RPMI8226 (cell line): ENCODE measurements at regions not wholly inside any gene's neighbourhood (a gene's known extent, or its start where the extent isn't known, plus 50 kb on each side); places are given as distances from the start of the nearest gene placed in this dataset.
A peak's percentile ranks its signal among the peaks of the same experiment; 100 is the strongest.

Experiments used
- DNase-seq: peaks from one replicate; pipeline ENCODE4 v3.0.0-alpha.2; 2015

GRCh38 chr1:94734963-94735901, 84.9 kb upstream of the SLC44A3 start:
- no peak for DNase-seq

DNA sequence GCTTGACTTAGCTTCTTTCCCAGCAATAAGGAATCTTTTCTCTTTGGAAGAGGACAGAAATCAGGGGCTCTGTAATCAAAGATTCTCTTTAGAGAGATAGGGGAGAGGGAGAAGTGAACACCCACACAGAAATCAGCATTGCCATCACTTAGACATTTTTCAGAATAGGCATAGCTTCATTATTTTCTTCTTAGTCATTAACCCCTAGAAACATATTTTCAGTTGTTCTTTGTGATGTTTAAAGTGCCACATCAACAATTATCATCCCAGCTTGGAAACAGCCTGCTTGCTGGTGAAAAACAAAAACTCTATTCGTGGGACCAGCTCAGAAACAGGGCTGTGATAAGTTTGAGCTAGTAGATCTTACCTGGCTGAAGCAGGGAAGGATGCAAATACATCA, 88.3 kb upstream of the SLC44A3 start:
- no peak for DNase-seq

GRCh38 chr1:94730450-94730849, 89.7 kb upstream of the SLC44A3 start:
- DNase-seq, result no peak

- no peak for DNase-seq
These were observed 90.9 kb upstream of the SLC44A3 start for GRCh38 chr1:94729267-94729666.

DNA sequence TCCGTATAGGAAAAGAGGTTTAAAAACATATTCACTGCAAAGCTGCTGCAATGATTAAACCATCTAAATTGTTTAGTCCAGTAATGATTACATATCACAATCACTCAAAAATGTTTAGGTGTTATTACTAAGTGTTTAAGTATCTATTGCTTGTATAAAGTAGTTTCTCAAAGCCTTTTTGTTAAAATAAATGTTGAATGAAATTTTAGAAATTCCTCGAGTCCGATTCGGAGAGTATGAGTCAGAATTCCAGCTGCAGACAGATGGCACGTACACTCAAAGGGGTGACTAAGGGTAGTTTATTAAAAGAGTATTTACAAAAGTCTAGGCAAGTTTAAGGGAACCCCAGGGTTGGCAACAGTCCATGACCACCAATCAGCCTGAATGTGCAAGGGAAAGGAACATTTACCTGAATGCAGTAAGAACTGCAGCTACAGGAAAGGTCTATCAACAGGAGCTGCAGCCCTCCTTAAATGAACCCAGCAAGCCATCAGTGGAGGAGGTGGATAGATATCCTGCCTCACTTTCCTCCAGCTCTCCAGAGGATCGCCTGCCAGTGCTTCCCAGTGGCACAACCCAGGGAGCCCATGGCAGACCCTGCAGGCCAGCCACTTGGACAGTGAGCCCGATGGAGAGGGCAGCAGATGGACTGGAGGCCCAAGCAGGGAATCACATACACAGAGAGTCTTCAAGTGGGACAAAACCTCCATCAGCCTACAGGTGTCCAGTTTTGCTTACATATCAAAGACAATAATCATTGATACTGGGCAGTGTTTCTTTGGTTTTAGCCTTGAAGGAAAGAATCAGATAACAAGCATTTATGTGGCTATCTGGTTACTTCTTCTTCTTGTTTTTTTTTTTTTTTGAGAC, 92.1 kb upstream of the SLC44A3 start:
- DNase-seq, result peak; percentile 10

DNA sequence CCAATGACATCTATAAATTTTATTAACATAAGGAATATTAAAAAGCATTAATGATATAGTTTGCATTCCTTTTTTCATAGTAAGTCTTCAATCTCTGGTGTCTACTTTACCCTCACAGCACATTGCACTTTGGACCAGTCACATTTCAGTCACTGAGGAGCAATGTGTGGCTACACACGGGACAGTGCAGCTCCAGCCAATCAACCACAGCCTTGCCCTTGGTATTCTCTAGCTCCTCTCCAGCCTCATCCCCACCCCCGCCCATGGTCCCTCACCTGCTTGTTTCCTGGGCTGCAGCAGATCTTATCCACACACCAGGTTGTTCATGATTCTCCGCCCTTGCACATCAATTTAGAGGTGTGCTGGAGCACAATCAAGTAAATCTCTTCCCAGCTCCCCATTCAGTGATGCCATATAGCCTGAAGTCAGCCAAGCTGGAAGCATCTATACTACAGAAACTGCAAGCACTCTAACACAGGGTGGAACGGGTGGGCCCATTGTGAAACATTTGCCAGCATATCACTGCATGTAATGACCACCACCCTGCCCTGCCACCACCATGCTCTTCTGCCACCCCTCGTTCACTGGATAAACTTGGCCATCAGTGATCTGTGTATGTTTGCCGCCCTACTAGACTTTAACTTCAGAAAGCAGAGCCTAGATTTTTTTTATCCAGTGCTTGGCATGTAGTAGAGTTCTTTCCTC, 93.0 kb upstream of the SLC44A3 start:
- DNase-seq, result no peak

GRCh38 chr1:94725566-94725965, 94.6 kb upstream of the SLC44A3 start:
- no peak for DNase-seq

GRCh38 chr1:94723894-94724293, 96.3 kb upstream of the SLC44A3 start:
- no peak for DNase-seq

DNA sequence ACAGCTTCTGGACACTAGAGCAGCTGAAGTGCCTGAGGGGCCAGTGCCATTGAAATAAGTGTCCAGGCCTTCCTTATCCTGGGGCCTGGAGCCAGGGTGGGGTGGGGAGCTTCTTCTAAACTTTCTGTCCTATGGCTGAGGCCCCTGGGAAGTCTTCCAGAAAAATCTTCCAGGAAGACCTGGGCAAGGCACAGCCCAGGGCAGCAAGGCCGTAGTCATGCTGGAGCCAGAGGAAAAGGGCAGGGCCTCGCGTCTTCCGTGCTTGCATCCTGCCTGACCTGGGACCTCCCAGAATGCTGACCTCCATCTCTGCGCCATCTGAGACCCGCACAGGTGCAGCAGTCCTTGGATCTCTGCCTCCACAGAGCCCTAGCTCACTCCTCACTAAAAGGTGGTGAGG, 96.7 kb upstream of the SLC44A3 start:
- no peak for DNase-seq

- DNase-seq, result no peak
These were observed 98.0 kb upstream of the SLC44A3 start for GRCh38 chr1:94722181-94722580.

- DNase-seq, result no peak
These were observed 98.9 kb upstream of the SLC44A3 start for GRCh38 chr1:94721240-94721639.

DNA sequence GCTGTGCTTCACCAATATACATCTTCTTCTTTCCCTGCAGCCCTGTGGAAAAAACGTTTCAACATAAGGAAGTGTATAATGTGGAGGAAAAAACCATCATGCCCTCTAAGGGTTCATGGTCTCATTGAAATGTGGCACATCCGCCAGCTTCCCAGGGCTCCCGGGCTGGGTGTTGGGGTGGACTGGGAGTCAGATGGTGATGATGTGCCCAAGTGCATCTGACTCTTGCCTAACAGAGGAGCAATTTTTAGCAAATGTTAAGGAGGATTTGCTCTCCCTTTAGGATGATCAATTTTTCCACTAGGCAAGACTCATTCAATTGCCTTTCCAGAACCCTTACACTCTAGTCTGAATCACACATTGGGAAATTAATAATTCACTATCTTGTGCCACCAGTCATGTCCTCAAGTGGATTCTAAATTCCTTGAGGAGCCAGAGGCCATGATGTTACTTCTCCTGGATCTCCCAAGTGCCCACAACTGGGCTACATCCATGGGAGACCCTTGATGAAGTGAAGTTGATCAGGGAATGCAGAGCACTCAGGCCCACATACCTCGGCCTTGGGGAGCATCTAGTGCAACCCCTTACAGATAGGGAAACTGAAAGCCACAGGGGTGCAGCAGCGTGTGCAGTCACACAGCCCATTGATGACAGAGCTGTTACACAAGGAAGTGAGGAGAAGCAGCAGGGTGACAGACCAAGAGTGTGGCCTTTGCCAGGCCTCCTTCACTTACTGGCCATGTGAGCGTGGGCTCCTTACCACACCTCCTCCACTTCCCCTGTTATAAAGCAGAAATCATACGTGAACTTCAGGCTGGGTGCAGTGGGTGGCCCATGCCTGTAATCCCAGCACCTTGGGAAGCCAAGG, 100.0 kb upstream of the SLC44A3 start:
- DNase-seq, result no peak

- DNase-seq, result no peak
These were observed 103.2 kb upstream of the SLC44A3 start for GRCh38 chr1:94716965-94717364.

DNA sequence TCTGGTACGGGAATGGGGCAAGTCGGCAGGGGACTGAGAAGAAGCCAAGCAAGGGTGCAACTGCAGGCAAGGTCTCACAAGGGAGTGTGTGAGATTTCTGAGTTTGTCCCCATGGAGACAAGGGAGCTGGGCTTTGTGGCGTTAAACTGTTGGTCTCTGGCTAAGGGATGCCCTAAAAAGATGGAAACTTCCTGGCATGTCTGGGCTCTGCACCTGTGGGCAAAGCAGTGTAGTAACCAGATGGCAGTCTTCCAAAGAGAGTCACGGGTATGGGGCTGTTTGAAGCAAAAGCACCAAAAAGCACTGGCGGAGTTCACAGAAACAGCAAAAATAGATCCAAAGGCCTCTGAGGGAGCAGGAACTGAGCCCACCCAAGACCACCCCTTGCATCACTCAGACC, 104.8 kb upstream of the SLC44A3 start:
- peak; percentile 45 for DNase-seq

DNA sequence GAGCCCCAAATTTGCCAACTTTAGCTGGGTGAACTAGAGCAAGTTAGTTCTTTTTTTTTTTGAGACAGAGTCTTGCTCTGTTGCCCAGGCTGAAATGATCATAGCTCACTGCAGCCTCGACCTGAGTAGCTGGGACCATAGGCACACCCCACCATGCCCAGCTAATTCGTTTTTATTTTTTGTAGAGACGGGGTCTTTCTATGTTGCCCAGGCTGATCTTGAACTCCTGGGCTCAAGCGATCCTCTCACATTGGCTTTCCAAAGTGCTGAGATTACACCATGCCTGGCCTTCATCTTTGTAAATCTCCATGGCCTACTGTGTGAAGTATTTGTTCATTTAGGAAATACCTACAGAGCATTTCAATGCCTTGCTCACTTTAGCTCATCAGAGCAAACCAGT, 105.6 kb upstream of the SLC44A3 start:
- DNase-seq, result no peak

DNA sequence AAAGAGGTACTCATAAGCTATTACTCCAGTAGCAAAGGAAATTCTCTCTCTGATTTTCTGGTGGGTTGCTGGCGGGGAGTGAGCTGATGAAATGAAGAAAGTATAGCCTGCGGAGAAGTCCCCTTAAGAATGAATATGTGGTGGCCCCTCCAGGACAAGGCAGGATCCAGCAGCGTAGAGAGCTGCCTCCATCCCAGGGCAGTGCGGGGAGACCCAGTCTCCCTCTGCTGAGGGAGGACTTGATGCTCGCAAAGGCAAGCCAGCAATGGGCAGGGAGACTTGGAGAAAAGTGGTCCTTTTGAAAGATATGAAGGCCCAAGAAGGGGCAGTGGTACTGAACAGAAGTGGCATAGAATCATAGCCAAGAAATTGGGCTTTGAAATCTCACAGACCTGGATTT, 106.0 kb upstream of the SLC44A3 start:
- DNase-seq, result no peak

DNA sequence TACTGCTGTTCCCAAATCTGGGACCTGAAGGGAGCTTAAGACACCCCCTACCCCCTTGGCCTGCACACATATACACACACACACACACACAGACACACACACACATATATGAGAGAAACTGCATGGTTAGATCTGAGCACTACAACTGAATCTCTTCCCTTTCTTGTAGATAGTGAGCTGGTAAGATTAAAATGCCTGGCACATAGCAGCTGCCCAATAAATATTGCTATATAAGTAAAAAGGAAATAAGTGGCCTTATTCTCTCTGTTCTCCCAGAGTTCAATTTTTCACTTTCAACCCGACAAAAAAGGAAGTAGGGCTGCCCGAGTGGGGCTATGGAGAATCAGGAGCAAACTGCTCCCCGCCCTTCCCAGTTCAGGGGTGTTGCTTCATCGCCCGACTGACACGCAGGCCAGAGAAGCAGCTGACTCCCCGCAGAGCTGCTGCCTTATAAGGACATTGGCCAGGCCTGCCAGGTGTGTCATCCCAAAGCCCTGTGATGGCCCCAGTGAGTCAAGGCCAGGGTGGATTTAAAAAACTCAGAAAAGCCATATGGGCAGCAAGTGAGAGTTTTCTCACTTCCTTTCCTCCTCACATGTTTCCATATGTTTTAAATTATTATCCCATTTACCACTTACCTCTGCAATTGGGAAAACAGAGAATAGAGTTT, 106.5 kb upstream of the SLC44A3 start:
- peak; percentile 55 for DNase-seq

DNA sequence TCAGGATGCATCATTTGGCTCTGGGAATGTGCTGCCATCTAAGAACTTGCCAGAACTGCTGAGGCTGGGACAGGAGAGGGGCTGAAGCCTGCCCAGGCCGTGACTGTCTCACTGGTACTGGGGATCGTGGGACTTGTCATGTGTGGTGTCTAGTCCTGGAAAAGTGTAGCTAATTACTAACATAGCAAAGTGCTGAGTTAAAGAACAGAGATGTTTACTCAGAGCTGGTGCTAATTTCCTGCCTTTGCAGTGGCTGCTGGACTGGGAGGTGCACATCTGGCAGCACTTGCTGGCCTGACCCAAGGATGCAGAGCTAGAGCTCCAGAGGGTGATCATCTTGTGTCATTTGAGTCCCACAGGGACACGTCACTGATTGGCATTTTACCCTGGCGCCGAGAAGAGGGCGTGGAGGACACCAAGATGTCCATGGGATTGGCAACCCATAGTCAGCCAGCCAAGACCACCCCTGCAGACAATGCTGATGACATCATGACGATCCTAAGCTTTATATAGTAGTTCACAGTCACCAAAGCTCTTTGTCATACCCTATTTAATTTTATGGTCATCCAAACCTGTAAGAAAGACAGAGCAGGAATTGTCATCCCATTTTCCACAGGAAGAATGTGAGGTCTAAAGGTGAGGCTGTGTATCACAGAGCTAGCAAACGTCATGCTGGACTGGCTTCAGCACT, 110.1 kb upstream of the SLC44A3 start:
- no peak for DNase-seq

DNA sequence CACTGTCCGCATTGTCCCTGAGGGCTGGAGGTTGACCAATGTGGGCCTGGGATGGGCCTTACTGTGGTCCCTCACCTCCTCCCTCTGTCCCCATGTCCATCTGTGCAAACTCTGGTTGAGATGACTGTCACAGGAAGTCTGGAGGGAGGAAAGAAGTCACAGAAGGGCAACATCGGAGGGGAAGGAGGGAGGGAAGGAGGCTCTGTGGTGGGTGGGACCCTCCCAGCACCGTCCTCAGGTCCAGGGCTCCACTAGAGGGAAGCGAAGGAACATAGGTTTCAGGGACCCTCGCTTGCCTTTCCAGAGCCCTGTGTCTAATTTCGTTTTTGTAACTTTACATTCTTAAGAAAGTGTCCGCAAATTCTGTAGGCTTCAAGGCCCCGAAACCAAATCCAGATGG, 111.3 kb upstream of the SLC44A3 start:
- DNase-seq, result no peak

- no peak for DNase-seq
These were observed 111.9 kb upstream of the SLC44A3 start for GRCh38 chr1:94708299-94708685.
